Neural progenitor cell (in vitro differentiated cells): ENCODE measurements at regions not wholly inside any gene's neighbourhood (a gene's known extent, or its start where the extent isn't known, plus 50 kb on each side); places are given as distances from the start of the nearest gene placed in this dataset.
A peak's percentile ranks its signal among the peaks of the same experiment; 100 is the strongest.

Experiments used
- DNase-seq: peaks from one replicate; pipeline ENCODE4 v3.0.0-alpha.2; 2016; ENCODE audit warnings: low spot score
- H2AFZ ChIP-seq: fragments of 200-600 bp; sonication (generic); replicated peaks from 2 replicates; pipeline ENCODE4 v1.6.1; 2016; ENCODE audit warnings: antibody characterized with exemption
- H3F3A ChIP-seq: fragments of 200-600 bp; sonication (generic); 2 replicates; pipeline ENCODE4 v1.6.1; 2016; ENCODE audit warnings: antibody characterized with exemption, low read depth
- H3K27ac ChIP-seq: fragments of 200-600 bp; sonication (generic); 2 replicates; pipeline ENCODE4 v1.5.1; 2016; ENCODE audit warnings: mild to moderate bottlenecking
- H3K27me3 ChIP-seq: fragments of 200-600 bp; sonication (generic); 2 replicates; pipeline ENCODE4 v1.6.1; 2016; ENCODE audit warnings: mild to moderate bottlenecking, moderate library complexity
- H3K36me3 ChIP-seq: fragments of 200-600 bp; sonication (generic); 2 replicates; pipeline ENCODE4 v1.5.1; 2016
- H3K4me1 ChIP-seq: fragments of 200-600 bp; sonication (generic); 2 replicates; pipeline ENCODE4 v1.6.1; 2016; ENCODE audit warnings: mixed run types
- H3K4me2 ChIP-seq: fragments of 200-600 bp; sonication (generic); 2 replicates; pipeline ENCODE4 v1.6.1; 2016
- H3K4me3 ChIP-seq: fragments of 200-600 bp; sonication (generic); 2 replicates; pipeline ENCODE4 v1.5.1; 2016
- H3K79me2 ChIP-seq: fragments of 200-600 bp; sonication (generic); 2 replicates; pipeline ENCODE4 v1.6.1; 2016; ENCODE audit warnings: low read depth
- H3K9ac ChIP-seq: fragments of 200-600 bp; sonication (generic); 2 replicates; pipeline ENCODE4 v1.6.1; 2016
- H3K9me3 ChIP-seq: fragments of 200-600 bp; sonication (generic); 2 replicates; pipeline ENCODE4 v1.5.1; 2016; ENCODE audit warnings: low read depth
- H4K20me1 ChIP-seq: fragments of 200-600 bp; sonication (generic); 2 replicates; pipeline ENCODE4 v1.6.1; 2016; ENCODE audit warnings: low read depth
- H3K27ac Mint-ChIP-seq: 3 replicates; pipeline ENCODE4 v1.8.0; 2021; ENCODE audit warnings: mixed read lengths
- H3K27me3 Mint-ChIP-seq: 2 replicates; pipeline ENCODE4 v1.8.0; 2022; ENCODE audit warnings: low read depth, mild to moderate bottlenecking, inconsistent platforms, moderate library complexity, mixed read lengths; ENCODE audit not compliant: insufficient read depth
- H3K36me3 Mint-ChIP-seq: 3 replicates; pipeline ENCODE4 v1.8.0; 2021; ENCODE audit warnings: mixed read lengths
- H3K4me1 Mint-ChIP-seq: 3 replicates; pipeline ENCODE4 v1.8.0; 2021; ENCODE audit warnings: mixed read lengths
- H3K4me3 Mint-ChIP-seq: 3 replicates; pipeline ENCODE4 v1.8.0; 2021; ENCODE audit warnings: mild to moderate bottlenecking, moderate library complexity, mixed read lengths
- H3K9me3 Mint-ChIP-seq: 3 replicates; pipeline ENCODE4 v1.8.0; 2020; ENCODE audit warnings: mixed read lengths
- EZH2 ChIP-seq: fragments of 200-600 bp; sonication (generic); IDR thresholded peaks from 2 replicates; pipeline ENCODE4 v1.6.1; 2017; ENCODE audit warnings: antibody characterized with exemption, mild to moderate bottlenecking, moderate library complexity
- EZH2phosphoT487 ChIP-seq: fragments of 200-600 bp; sonication (generic); IDR thresholded peaks from 2 replicates; pipeline ENCODE4 v1.6.1; 2017; ENCODE audit warnings: antibody characterized with exemption
- TF ChIP-seq, protein P1 (sequence below): fragments of 200-600 bp; sonication (generic); IDR thresholded peaks from 2 replicates; pipeline ENCODE4 v1.5.1; 2017; ENCODE audit warnings: antibody characterized with exemption, mild to moderate bottlenecking

- no peaks in the 10 kb centered on the region for H3F3A ChIP-seq
- Mint-ChIP-seq H3K27ac (no peak overlapping the region), H3K9me3 (peaks cover 4% of the 10 kb centered on the region), H3K4me3 (peak overlapping the region; percentile 17), H3K4me1 (peaks cover 49% of the 10 kb centered on the region), H3K27me3 (peaks cover 21% of the 10 kb centered on the region), H3K36me3 (no peaks in the 10 kb centered on the region)
- no peaks in the 10 kb centered on the region for H3K36me3 ChIP-seq
- H3K4me3 ChIP-seq: no peak overlapping the region
- DNase-seq: no peak
- no peaks in the 10 kb centered on the region for H3K27me3 ChIP-seq
- TF ChIP-seq, protein P1, sequence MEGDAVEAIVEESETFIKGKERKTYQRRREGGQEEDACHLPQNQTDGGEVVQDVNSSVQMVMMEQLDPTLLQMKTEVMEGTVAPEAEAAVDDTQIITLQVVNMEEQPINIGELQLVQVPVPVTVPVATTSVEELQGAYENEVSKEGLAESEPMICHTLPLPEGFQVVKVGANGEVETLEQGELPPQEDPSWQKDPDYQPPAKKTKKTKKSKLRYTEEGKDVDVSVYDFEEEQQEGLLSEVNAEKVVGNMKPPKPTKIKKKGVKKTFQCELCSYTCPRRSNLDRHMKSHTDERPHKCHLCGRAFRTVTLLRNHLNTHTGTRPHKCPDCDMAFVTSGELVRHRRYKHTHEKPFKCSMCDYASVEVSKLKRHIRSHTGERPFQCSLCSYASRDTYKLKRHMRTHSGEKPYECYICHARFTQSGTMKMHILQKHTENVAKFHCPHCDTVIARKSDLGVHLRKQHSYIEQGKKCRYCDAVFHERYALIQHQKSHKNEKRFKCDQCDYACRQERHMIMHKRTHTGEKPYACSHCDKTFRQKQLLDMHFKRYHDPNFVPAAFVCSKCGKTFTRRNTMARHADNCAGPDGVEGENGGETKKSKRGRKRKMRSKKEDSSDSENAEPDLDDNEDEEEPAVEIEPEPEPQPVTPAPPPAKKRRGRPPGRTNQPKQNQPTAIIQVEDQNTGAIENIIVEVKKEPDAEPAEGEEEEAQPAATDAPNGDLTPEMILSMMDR: no peak
- TF ChIP-seq EZH2phosphoT487: no peak
- no peak for TF ChIP-seq EZH2
- no peaks in the 10 kb centered on the region for H3K79me2 ChIP-seq
- H3K4me2 ChIP-seq: no peak overlapping the region
- no peaks in the 10 kb centered on the region for H3K9me3 ChIP-seq
- H2AFZ ChIP-seq: no peak overlapping the region
- no peaks in the 10 kb centered on the region for H4K20me1 ChIP-seq
- no peak overlapping the region for H3K9ac ChIP-seq
- H3K27ac ChIP-seq: no peak overlapping the region
- H3K4me1 ChIP-seq: peaks cover 19% of the 10 kb centered on the region
These were observed 236.8 kb downstream of the TLE3 start for GRCh38 chr15:69860921-69861320.

DNA sequence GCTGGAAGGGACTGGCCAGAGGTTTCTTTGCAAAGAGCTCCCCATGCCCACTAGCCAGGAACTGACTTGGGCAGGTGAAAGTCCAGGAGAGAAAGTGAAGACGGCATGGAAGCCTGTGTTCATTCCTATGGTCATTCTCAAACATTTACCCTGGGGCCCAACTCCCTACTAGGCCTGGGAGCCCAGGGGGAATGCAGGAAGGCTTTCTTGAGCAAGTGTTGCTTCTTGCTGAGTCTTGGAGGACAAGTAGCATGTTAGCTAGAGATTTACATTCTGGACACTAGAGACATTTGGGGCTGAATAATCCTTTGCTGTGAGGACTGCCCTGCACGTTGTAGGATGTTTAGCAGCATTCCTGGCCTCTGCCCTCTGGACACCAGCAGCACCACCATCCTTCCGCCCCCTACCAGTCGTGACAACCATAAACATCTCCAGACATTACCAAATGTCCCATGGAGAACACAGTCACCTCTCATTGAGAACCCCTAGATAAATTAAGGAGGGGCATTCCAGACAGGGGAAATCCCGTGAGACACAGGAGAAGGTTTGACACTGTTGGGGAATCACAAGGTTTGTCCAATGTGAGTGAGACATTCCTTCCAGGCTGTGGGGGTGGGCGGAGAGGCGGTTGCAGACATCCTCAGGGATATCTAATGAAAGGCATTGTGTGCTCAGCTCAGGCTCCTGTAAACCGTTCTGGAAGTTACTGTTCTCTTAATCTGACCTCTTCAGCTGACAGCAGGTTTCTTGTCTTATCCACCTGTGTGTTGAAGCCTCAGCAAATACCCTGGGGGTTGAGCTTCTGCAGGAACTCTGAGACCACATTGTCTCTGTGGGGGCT, 236.2 kb downstream of the TLE3 start:
- Histone ChIP-seq H3K9me3 (no peaks in the 10 kb centered on the region), H3K79me2 (no peaks in the 10 kb centered on the region), H3K9ac (no peak overlapping the region), H2AFZ (no peak overlapping the region), H3K27me3 (no peaks in the 10 kb centered on the region), H3K4me3 (no peak overlapping the region), H3F3A (no peaks in the 10 kb centered on the region), H3K36me3 (no peaks in the 10 kb centered on the region), H3K4me2 (peak overlapping the region; percentile 28), H3K4me1 (peaks cover 19% of the 10 kb centered on the region), H4K20me1 (no peaks in the 10 kb centered on the region), H3K27ac (no peak overlapping the region)
- H3K9me3 Mint-ChIP-seq: peaks cover 4% of the 10 kb centered on the region
- no peak for TF ChIP-seq EZH2
- TF ChIP-seq, protein P1: no peak
- no peak for TF ChIP-seq EZH2phosphoT487
- H3K4me1 Mint-ChIP-seq: peaks cover 43% of the 10 kb centered on the region
- peak overlapping the region; percentile 17 for H3K4me3 Mint-ChIP-seq
- H3K27me3 Mint-ChIP-seq: peaks cover 18% of the 10 kb centered on the region
- DNase-seq: peak; percentile 36
- H3K36me3 Mint-ChIP-seq: no peaks in the 10 kb centered on the region
- no peak overlapping the region for H3K27ac Mint-ChIP-seq

GRCh38 chr15:69862540-69862939, 235.2 kb downstream of the TLE3 start:
- no peak for DNase-seq
- H3K36me3 Mint-ChIP-seq: no peaks in the 10 kb centered on the region
- Histone ChIP-seq H3K27ac (no peak overlapping the region), H3K9ac (no peak overlapping the region), H3K27me3 (no peaks in the 10 kb centered on the region), H2AFZ (no peak overlapping the region), H3K4me1 (peaks cover 19% of the 10 kb centered on the region), H3K9me3 (no peaks in the 10 kb centered on the region), H3F3A (no peaks in the 10 kb centered on the region), H3K4me2 (no peak overlapping the region), H3K79me2 (no peaks in the 10 kb centered on the region), H3K4me3 (no peak overlapping the region), H3K36me3 (no peaks in the 10 kb centered on the region), H4K20me1 (no peaks in the 10 kb centered on the region)
- TF ChIP-seq EZH2 (no peak), EZH2phosphoT487 (no peak)
- TF ChIP-seq, protein P1: no peak
- peaks cover 36% of the 10 kb centered on the region for H3K4me1 Mint-ChIP-seq
- H3K27me3 Mint-ChIP-seq: peaks cover 13% of the 10 kb centered on the region
- H3K27ac Mint-ChIP-seq: no peak overlapping the region
- H3K4me3 Mint-ChIP-seq: no peak overlapping the region
- peaks cover 4% of the 10 kb centered on the region for H3K9me3 Mint-ChIP-seq
